ENCODE measurements at regions not wholly inside any gene's neighbourhood (a gene's known extent, or its start where the extent isn't known, plus 50 kb on each side); places are given as distances from the start of the nearest gene placed in this dataset.
"Not testable (repeated sequence)": the region's sequence is repeated elsewhere in the genome, so short reads cannot be mapped to it uniquely, and the experiment has no call there.

- Histone ChIP-seq H3K4me1 (no peaks in the 10 kb centered on the region), H3K4me3 (no peak overlapping the region), H3K9me3 (replicated peaks) (peaks cover 22% of the 10 kb centered on the region), H3K27me3 (ENCODE audit: low read depth) (no peaks in the 10 kb centered on the region), H3K36me3 (no peaks in the 10 kb centered on the region), H3K27ac (replicated peaks) (no peak overlapping the region)
- DNase-seq: no peak
- TF ChIP-seq CTCF (IDR thresholded peaks at IDR 0.05; ENCODE audit: borderline replicate concordance): no peak
- intact Hi-C loops (cut with micrococcal nuclease): no loop called here
Observed at GRCh38 chr21:21997390-21998333, 999.5 kb downstream of the NCAM2 start.

GRCh38 chr21:22019766-22020165, 1021.6 kb downstream of the NCAM2 start:
- Histone ChIP-seq H3K36me3 (no peaks in the 10 kb centered on the region), H3K4me1 (no peaks in the 10 kb centered on the region), H3K27ac (replicated peaks) (no peak overlapping the region), H3K4me3 (no peak overlapping the region), H3K27me3 (ENCODE audit: low read depth) (no peaks in the 10 kb centered on the region), H3K9me3 (replicated peaks) (peaks cover 16% of the 10 kb centered on the region)
- TF ChIP-seq CTCF (IDR thresholded peaks at IDR 0.05; ENCODE audit: borderline replicate concordance): no peak
- DNase-seq: no peak
- intact Hi-C loops (cut with micrococcal nuclease): no loop called here

- intact Hi-C loops (cut with micrococcal nuclease): no loop called here
- no peaks in the 10 kb centered on the region for H3K36me3 ChIP-seq
- H3K4me3 ChIP-seq: no peak overlapping the region
- no peak overlapping the region for H3K27ac ChIP-seq (replicated peaks)
- peaks cover 16% of the 10 kb centered on the region for H3K9me3 ChIP-seq (replicated peaks)
- no peaks in the 10 kb centered on the region for H3K27me3 ChIP-seq (ENCODE audit: low read depth)
- TF ChIP-seq CTCF (IDR thresholded peaks at IDR 0.05; ENCODE audit: borderline replicate concordance): no peak
- no peak for DNase-seq
- H3K4me1 ChIP-seq: no peaks in the 10 kb centered on the region
Observed at GRCh38 chr21:22020221-22020620, 1022.0 kb downstream of the NCAM2 start.

- H3K36me3 ChIP-seq; H3K4me3 ChIP-seq; H3K27me3 ChIP-seq (ENCODE audit: low read depth); DNase-seq; intact Hi-C loops (cut with micrococcal nuclease); H3K4me1 ChIP-seq; H3K27ac ChIP-seq (replicated peaks); H3K9me3 ChIP-seq (replicated peaks): not testable (repeated sequence)
Observed at GRCh38 chr21:22023896-22024295, 1025.7 kb downstream of the NCAM2 start.

DNA sequence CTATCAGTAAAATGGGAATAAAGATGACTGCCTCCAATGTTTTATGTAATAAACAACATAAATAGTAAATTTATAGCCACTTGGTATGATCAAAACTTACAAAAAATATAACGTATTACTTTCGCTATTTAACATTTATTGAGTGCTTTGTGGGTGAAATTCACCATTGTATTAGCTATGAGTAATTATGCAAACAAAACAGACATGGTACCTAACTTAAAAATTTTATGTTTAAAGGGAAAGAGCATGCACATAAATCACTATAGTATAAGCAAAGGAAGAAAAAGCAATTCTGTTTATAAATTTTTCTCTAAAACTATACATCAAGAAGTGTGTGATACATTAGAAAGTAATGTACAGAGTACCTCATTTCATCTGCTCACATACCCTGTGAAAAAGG, 1046.2 kb downstream of the NCAM2 start:
- Histone ChIP-seq H3K4me1 (no peaks in the 10 kb centered on the region), H3K27me3 (ENCODE audit: low read depth) (no peaks in the 10 kb centered on the region), H3K9me3 (replicated peaks) (peaks cover 8% of the 10 kb centered on the region), H3K27ac (replicated peaks) (no peak overlapping the region), H3K4me3 (no peak overlapping the region), H3K36me3 (no peaks in the 10 kb centered on the region)
- intact Hi-C loops (cut with micrococcal nuclease): no loop called here
- no peak for DNase-seq
- no peak for TF ChIP-seq CTCF (IDR thresholded peaks at IDR 0.05; ENCODE audit: borderline replicate concordance)

DNA sequence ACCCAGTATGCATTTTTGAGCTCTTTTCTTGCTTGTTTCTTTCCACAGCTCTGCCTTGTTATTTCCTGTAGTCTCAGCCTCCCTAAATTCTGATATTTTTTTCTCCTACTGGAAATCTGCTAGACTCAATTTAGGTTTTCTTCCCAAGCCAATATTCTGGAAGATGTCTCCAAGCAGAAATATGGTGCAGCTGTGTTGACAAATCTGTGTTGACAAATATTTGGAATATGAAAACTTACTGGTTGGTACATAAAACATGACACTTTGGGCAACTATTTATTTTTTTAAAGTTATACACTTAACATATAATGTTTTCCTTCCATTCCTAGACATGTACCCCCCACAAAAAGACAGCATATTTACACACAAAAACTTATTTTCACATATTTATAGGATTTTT, 1048.4 kb downstream of the NCAM2 start:
- no peak overlapping the region for H3K27ac ChIP-seq (replicated peaks)
- no peaks in the 10 kb centered on the region for H3K9me3 ChIP-seq (replicated peaks)
- no peaks in the 10 kb centered on the region for H3K27me3 ChIP-seq (ENCODE audit: low read depth)
- no peaks in the 10 kb centered on the region for H3K36me3 ChIP-seq
- intact Hi-C loops (cut with micrococcal nuclease): no loop called here
- H3K4me3 ChIP-seq: no peak overlapping the region
- DNase-seq: no peak
- no peak for TF ChIP-seq CTCF (IDR thresholded peaks at IDR 0.05; ENCODE audit: borderline replicate concordance)
- H3K4me1 ChIP-seq: no peaks in the 10 kb centered on the region

Data from left ventricle myocardium inferior (tissue), 1 donor.